Stomach (tissue), 4 donors: ENCODE measurements at regions not wholly inside any gene's neighbourhood (a gene's known extent, or its start where the extent isn't known, plus 50 kb on each side); places are given as distances from the start of the nearest gene placed in this dataset.

Experiments used
- CTCF ChIP-seq, 7 experiments: fragments of 450-650 bp in 4 of 7; fragments of 200-600 bp in 3 of 7; sonication (generic) in 3 of 7; IDR thresholded peaks; one replicate each; pipeline ENCODE4 v1.5.1; 2016 to 2019; ENCODE audit warnings: antibody characterized with exemption in 7 of 7, control low read depth in 2 of 7, mild to moderate bottlenecking in 1 of 7
- POLR2AphosphoS5 ChIP-seq, 3 donors: sonication (generic); formaldehyde crosslinking; IDR thresholded peaks; one replicate each; pipeline ENCODE4 v1.6.1; 2016; ENCODE audit warnings: antibody characterized with exemption in 3 of 3

GRCh38 chr2:83233326-83233725, 1225.8 kb downstream of the SUCLG1 start:
- no peak for TF ChIP-seq CTCF (IDR thresholded peaks at IDR 0.05)
- no peak for TF ChIP-seq POLR2AphosphoS5 (IDR thresholded peaks at IDR 0.05)
